ENCODE measurements at regions not wholly inside any gene's neighbourhood (a gene's known extent, or its start where the extent isn't known, plus 50 kb on each side); places are given as distances from the start of the nearest gene placed in this dataset.

GRCh38 chr7:46490406-46490805, 569.3 kb upstream of the IGFBP3 start:
- H3K4me3 ChIP-seq (ENCODE audit: low read depth, low read length), result no peak overlapping the region
- TF ChIP-seq CTCF (IDR thresholded peaks at IDR 0.05; ENCODE audit: low read depth, low read length, missing control alignments), result no peak
- no peak for DNase-seq (ENCODE audit: low read depth)

- TF ChIP-seq CTCF (IDR thresholded peaks at IDR 0.05; ENCODE audit: low read depth, low read length, missing control alignments), result no peak
- DNase-seq (ENCODE audit: low read depth), result no peak
- no peak overlapping the region for H3K4me3 ChIP-seq (ENCODE audit: low read depth, low read length)
Measured at GRCh38 chr7:46489106-46489505, 568.0 kb upstream of the IGFBP3 start.

- DNase-seq (ENCODE audit: low read depth), result no peak
- no peak for TF ChIP-seq CTCF (IDR thresholded peaks at IDR 0.05; ENCODE audit: low read depth, low read length, missing control alignments)
- no peak overlapping the region for H3K4me3 ChIP-seq (ENCODE audit: low read depth, low read length)
Measured at GRCh38 chr7:46488607-46489006, 567.5 kb upstream of the IGFBP3 start.

- DNase-seq (ENCODE audit: low read depth), result no peak
- TF ChIP-seq CTCF (IDR thresholded peaks at IDR 0.05; ENCODE audit: low read depth, low read length, missing control alignments), result no peak
- no peak overlapping the region for H3K4me3 ChIP-seq (ENCODE audit: low read depth, low read length)
Measured at GRCh38 chr7:46486256-46487206, 565.5 kb upstream of the IGFBP3 start.

- DNase-seq (ENCODE audit: low read depth), result no peak
Measured at GRCh38 chr7:46485481-46486065, 564.5 kb upstream of the IGFBP3 start.

GRCh38 chr7:46484906-46485305, 563.8 kb upstream of the IGFBP3 start:
- no peak for TF ChIP-seq CTCF (IDR thresholded peaks at IDR 0.05; ENCODE audit: low read depth, low read length, missing control alignments)
- DNase-seq (ENCODE audit: low read depth), result no peak
- no peak overlapping the region for H3K4me3 ChIP-seq (ENCODE audit: low read depth, low read length)

More at GRCh38 chr7:46485481-46486065, 564.5 kb upstream of the IGFBP3 start:
- no peak overlapping the region for H3K4me3 ChIP-seq (ENCODE audit: low read depth, low read length)
- TF ChIP-seq CTCF (IDR thresholded peaks at IDR 0.05; ENCODE audit: low read depth, low read length, missing control alignments), result no peak
